HG03432 (cell line): ENCODE measurements at regions not wholly inside any gene's neighbourhood (a gene's known extent, or its start where the extent isn't known, plus 50 kb on each side); places are given as distances from the start of the nearest gene placed in this dataset.

Experiments used
- ATAC-seq: cut with Tn5 transposase; IDR thresholded peaks from one replicate; pipeline ENCODE4 v1.9.1; 2021; ENCODE audit warnings: mild to moderate bottlenecking, moderate library complexity; ENCODE audit not compliant: unreplicated experiment

DNA sequence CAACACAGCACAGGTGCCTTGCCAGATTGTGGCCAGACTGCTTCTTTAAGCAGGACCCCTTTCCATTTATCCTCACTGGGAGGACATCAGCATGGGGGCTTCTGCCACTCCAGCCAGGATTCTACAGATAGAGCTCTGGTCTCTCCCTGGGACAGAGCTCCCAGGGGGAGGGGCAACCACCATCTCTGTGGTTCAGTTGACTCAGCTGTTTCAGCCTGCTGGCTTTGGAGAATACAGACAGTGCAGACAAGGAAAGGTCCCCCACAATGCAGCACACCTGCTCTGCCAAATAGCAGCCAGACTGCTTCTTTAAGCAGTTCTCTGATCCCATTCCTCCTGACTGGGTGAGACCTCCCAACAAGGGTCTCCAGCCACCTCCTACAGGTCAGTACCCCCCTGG, 132.8 kb downstream of the OR2K2 start:
- no peak for ATAC-seq

DNA sequence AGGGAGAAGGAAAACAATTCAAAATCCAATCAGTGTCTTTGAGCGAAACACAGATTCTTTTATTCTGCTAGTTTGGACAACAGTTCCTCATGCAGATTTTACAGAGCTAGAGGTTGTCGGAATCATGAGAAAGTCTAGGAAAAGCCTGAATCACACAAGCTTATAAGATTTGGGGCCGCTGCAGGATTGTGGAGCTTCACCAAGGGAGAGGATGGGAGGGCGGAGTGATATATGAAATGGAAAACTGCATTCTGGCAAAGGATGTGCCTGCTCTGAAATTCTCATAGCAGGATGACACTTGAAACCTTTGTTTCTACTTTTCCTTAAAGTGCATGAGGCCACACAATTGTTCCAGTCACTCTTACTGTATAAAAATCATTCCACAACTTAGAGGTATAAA, 134.3 kb downstream of the OR2K2 start:
- no peak for ATAC-seq

DNA sequence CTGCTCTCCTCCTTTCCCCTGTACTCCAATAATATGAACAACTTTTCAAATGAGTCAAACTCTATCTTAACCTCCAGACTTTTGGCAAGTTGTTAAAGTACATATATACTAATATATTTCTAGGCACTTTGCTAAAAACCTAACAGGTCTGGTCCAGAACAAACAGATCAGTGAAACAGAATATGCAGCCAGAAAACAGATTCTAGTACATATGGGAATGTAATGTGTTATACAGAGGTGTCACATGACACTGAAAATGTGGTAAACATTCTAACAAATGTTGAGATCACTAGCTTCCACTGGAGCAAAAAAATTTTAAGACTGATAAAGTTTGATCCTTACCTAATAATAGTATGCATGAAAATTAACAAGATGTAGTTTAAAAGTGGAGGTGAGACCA, 136.9 kb downstream of the OR2K2 start:
- no peak for ATAC-seq

DNA sequence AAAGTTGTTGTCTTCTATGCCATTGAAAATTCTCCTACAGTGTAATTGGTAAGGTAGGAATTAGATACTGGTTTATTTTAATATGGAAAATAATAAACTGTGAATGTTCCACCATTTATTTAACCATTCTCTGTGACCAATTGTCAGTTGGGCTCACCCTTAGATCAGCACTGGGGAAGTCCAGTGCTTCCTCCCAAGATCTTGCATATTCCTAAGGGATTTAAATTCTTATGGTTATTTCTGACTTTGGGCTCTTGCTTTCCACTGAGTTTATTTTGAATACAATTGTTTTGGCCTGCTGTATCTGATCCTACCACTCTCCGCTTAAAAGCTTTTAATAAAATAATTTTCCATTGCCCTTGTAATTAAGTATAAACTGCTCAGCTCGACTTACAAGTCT, 137.4 kb downstream of the OR2K2 start:
- no peak for ATAC-seq

DNA sequence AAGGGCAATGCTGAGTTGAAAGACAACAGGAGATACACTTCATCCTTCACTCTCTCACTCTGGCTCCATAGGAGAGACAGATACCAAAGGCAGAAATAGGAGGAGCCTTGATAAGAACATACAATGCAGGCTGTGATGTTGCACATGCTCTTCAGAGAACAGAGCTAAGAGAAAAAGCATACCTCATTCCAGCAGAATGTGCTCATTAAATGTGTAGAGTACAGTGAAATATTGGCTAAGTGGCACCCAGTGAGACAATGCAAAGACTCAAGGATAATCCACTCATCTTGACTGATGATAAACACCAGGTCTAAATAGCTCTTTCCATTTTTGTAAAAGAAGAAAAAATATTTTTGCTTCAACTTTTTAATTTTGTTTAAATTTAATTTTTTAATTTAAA, 139.7 kb downstream of the OR2K2 start:
- ATAC-seq, result no peak

DNA sequence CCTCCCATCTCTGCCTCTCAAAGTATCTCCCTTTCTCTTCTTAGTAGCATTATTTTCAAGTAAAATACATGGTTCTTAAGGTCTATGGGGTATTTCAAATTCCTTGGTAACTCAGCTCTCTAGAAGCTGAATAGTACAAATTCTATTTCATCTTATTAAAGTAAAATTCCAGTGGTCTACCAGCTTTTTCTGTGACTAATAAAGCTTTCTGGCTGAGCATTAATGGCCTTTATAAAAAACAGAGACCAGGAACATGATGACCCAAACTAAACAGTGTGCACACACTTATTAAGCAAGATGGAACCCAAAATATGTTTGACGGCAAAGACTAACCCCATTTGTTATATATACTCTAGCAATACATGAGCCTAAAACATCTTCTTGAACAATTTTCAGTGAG, 142.6 kb downstream of the OR2K2 start:
- no peak for ATAC-seq

DNA sequence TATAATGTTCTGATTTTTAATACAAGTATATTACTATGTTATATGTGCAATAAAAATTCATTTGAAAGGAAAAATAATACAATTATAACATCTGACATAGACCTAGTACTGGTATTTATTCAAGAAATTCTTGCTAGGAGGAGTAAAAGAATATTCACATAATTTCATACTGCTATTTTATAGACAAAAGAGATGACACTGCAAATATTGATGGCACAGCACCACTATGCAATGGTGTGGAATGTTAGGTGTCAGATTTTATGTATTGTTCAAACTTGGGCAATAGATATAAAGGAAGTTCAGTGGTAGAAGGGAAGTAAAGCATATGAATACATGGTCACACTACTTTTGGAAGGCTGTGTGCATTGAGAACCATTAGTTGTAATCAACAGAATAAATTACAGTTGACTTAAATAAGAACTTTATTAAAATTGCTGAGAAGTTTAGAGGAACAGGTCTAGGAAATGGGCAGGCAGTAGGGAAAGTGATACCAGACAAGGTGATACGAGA, 143.9 kb downstream of the OR2K2 start:
- ATAC-seq, result no peak

DNA sequence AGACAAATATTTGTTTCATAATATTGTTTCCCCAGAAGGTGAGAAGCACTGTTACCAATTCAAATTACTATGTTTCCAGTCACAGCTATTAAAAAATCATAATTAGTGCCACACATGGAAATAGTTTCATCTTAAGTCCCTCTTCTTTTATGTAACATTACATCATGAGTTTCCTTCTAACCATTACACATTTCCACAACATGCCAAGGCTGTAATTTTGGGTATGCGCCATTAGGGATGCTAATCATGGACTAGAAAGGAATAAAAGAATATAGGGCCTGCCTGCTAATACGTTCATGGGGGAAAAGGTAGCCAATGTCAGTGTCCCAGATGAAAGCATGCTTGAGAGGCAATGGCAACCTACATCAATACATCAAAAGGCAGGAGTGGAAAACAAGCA, 142.5 kb upstream of the LPAR1 start:
- ATAC-seq, result no peak

DNA sequence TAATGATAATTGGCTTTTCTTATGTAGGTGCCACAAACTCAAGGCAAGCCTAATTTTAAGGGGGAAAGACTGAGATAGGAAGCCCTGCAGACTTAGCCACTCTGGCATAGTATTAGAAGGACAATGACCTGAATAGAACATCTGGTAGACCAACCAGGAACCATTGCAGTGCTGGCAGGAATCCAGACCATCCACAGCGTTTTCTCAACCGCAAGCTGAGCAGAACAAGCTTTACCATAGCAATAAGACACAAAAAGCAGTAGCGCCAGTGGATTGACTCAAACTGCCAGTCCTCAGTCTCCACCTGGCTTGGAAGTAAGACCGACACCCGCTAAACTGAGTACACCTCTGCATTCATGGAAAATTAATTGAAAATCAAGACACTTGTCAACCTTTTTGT, 141.3 kb upstream of the LPAR1 start:
- no peak for ATAC-seq

DNA sequence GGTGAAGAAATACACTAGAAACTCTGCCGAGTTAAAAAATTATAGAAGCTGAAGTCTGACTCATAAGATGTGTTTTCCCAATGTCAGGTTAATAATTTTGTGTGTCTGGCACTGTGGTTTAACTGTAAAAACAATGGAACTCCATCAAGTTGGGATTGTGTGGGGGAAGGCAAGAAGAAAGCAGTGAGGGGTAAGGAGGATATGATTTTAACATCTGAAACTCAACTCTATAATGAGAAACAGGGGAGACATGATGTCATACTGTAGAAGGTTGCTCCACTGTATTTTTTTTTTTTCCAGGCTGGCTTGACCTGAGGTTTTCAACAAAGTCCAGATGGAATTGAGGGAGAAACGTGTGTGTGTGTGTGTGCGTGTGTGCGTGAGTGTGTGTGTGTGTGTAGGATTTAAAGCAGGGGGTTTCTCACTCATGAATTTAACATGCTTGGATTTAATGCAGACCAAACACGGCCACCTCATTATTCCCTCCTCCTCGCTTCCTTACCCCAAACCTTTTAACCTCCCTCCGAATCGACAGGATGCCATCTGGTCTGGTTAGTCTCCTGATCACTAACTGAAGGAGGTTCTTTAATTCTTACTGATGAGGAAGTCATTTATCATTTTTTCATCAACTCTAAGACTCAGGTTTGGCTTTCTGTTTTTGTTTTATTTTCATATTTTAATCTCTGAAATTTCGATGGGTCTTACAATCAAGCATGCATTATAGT, 140.2 kb upstream of the LPAR1 start:
- ATAC-seq, result no peak

DNA sequence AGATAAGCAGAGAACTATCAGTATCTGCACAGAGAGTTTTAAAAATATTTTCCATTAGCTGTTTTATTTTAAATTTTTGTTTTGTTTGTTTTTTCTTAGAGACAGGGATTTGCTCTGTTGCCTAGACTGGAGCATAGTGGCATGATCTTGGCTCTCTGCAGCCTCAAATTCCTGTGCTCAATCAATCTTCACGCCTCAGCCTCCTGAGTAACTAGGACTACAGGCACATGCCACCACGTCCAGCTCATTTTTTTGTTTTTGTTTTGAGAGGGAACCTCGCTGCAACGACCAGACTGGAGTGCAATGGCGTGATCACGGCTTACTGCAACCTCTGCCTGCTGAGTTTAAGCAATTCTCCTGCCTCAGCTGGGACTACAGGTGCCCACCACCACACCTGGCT, 138.2 kb upstream of the LPAR1 start:
- ATAC-seq, result no peak

DNA sequence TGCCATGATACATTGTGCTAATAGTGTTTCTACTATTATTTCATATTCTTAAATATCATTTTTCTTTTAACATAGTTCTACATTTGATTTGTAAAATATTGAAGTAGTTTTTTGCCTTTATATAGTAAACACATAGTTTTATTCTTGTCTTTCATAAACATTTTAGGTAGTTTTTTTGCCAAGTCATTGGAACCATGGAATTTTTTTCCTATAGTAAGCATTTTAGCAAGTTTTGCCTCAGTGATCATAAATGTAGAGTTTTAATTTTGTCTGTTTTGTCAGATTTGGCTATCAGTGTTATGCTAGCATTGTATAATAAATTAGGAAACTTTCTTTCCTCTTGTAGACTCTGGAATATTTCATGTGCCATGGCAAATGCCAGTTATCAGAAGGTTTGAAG, 137.1 kb upstream of the LPAR1 start:
- no peak for ATAC-seq

DNA sequence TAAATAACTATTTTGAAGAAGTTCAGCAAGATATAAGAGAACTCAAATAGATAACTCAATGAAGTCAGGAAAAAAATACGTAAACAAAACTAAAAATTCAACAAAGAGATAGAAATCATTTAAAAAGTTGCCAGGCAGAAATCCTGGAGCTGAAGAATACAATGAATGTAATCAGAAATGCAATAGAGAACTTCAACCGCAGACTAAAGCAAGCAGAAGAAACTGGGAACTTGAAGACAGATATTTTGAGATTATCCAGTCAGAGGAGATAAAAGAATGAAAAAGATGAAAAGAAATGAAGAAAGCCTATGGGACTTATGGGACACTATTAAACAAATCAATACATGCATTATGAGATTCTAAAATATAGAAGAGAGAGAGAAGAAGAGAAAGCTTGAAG, 129.1 kb upstream of the LPAR1 start:
- no peak for ATAC-seq

DNA sequence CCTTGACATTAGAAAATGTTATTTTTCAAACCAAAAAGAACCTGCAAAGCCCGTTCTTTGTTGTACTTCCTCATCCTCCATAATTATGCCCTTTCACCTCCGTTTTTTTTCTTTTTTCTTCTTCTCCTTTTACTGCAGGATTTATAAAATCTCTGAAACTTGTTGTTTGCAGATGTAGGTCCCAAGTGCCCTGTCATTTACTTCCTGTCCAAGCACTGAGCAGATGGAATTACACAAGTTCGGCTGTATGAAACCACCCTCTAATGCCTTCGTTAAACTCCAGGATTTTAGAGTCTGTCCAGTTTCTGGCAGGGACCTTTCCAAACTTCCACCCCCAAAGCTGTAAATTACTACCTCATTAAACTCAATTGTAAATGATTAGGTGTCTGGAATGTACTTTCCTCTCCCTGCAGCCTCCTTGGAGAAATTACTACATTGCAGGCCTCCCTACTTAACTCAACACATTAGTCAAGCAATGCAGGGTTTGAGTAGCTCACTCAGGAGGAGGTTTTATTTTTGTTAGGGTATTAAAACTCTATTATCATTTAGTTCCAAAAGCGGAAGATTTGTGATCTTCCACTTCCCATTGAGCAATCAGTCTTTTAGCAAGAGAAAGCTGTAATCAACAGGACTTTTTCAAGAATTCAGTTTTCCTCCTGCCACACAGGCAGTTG, 125.6 kb upstream of the LPAR1 start:
- ATAC-seq, result no peak

DNA sequence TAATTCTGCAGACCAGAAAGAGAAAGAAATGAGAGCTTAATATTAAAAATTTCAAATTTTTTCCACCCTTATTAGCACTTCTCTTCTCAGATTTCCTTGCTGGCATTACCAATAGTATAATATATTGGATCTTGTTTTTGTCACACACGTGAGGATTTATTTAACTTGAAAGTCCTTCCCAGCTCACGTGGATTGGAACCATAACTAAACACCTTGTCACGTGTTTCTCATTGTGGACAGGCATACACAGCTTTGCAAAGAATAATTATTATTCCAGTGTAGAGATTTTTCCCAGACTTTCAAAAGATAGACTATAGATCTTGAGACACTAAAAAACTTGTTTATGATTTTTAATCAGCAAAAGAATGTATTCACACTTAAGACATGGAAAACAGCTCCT, 123.8 kb upstream of the LPAR1 start:
- ATAC-seq, result no peak

DNA sequence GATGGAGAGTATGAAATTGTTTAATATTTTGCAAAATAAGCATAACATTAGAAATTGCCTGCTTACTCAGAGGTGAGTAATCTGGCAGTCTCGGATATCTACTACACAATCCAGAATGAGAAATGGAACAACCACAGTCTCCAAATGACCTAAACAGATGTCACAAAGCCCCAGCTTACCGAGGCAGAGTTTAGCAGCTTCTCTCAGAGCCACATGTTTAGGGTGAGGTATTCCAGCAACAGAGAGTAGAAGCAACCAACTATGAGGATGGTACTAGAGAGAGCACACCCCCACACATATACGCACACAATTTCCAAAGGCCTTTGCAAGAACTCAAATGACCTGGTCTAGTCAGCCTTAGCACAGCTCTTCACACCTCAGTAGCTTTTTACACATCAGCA, 122.7 kb upstream of the LPAR1 start:
- no peak for ATAC-seq

DNA sequence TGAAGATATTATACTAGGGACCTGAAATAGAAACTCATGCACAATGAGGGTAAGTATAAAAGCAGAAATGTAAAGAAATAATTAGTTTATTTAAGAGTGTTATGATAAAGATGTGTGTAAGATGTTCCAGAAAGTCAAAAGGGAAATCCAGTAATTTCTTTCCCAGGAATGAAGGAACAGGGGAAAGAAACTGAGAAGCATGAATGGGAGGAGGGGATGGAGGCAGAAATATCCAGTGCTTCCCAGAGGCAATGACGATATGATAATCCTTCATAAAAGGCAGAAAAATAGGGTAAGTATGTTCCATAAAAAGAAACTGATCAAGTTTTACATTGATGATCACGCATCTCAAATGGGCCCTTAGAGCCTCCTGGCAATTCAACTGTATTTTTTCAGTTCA, 120.7 kb upstream of the LPAR1 start:
- ATAC-seq, result no peak

DNA sequence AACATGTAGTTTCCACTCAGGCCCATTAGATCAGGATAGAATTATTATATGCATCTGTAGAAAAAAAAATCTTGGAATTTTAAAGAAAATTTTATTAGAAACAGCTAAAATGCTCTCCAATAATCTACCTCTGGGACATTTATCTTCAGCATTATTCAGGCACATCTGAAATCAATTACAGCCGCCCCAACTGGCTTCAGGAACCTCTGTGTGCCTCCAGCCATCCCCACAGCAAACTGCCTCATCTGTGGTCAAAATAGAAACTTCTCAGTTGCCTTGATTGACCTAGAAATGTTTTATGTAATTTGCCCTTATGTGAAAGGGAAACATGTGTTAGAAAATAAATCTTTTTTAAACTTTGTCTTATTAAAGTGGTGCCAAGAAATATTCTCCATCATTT, 120.1 kb upstream of the LPAR1 start:
- no peak for ATAC-seq

DNA sequence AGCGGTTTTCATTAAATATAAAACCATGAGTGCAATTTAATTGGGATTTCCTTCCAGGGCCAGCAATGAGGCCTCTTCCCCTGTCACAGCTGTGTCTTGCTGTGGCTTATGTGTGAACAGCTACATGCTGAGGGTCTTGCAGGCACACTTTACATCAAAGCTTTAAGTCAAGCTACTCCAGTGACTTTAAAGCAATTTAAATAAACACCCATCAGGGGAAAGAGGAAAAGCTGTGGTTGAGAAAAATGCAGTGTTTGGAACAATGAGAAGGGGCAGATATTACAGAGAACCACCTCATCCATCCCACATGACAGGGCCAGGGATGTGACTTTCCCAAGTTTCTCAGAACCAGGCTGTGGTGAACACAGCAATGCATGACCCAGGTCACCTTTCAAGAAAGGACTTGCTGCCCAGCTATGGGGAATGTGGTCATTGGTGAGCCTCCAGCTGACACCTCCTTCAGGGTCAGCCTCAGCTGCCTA, 115.9 kb upstream of the LPAR1 start:
- no peak for ATAC-seq

DNA sequence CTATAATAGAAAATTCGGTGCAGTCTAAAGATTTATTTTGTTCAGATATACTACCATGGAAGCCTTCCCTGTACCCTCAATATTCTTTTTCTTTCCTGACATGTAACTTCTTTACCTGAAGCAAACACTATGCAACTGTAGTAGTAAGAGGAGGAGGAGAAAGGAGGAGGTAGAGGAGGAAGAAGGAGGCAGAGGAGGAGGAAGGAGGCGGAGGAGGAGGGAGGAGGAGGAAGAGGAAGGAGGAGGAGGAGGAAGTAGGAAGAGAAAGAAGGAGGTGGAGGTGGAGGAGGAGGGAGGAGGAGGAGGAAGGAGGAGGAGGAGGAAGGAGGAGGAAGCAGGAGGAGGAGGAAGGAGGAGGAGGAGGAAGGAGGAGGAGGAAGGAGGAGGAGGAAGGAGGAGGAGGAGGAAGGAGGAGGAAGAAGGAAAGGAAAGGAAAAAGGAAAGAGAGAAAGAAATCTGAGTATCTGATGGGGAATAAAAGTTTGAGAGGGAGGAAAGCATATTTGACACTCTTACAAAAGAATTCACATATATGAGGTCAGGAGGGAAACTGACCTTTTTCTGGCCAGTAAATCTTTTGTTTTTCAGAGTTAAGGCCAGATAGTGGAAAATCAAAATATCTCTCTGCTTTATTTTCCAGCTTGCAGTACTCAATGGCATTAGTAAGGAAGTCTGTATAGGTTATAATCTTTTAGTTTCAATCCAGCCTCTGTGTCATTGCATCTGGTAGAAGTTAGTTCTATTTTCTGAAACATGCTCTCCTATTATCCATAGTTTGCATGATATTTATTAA, 114.5 kb upstream of the LPAR1 start:
- no peak for ATAC-seq

DNA sequence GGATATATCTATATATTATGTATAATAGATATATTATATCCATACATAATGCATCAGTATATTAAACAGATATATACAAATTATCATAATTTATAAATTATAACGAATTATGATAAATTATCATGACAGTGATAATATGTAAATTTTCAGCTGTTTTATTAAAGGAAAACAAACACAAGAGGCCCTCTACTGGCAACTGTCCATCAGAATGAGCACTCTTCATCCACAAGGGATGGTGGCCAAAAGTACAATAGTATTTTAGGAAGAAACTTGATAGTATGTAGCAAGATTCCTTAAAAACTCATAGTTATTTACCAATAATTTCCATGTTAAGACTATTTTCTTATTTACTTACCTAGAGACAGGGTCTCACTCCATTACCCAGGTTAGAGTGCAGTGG, 113.3 kb upstream of the LPAR1 start:
- ATAC-seq, result no peak

DNA sequence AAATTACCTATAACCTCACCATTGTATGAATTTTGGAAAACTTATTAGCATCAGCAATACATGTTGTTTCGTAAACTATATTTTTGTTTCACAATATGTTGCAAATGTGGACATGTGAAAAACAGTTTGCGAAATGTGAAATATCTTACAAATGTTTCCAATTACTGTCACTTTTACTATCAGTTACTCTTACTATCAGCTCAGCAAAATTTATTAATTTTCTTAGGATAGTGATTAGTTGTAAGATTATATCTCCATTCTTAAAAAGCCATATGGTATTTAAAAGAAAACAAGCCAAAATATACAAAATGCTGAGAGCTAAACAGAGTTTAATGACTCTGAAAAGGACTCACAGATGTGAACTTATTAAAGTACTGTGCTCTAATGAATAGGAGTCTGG, 111.9 kb upstream of the LPAR1 start:
- ATAC-seq, result no peak
